ENCODE measurements at regions not wholly inside any gene's neighbourhood (a gene's known extent, or its start where the extent isn't known, plus 50 kb on each side); places are given as distances from the start of the nearest gene placed in this dataset.

DNA sequence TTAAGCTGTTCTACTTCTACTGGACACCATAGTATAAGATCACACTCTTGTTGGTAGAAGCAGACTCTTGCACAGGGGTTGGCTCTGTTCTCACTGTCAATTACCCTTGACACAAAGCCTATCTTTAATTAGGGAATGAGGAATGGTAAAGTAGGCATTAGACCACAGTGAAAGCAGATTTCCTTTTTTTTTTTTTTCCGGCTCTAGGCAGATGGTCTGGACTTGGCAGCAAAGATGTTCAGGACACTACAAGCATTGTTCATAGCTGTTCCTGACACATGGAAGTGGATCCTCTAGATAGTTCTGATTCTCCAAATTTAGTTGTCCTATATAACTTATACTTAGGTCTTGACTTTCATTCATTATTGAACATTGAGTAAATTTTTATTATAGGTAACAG lies 672.2 kb upstream of the CELF4 start:
- TF ChIP-seq, protein P1, sequence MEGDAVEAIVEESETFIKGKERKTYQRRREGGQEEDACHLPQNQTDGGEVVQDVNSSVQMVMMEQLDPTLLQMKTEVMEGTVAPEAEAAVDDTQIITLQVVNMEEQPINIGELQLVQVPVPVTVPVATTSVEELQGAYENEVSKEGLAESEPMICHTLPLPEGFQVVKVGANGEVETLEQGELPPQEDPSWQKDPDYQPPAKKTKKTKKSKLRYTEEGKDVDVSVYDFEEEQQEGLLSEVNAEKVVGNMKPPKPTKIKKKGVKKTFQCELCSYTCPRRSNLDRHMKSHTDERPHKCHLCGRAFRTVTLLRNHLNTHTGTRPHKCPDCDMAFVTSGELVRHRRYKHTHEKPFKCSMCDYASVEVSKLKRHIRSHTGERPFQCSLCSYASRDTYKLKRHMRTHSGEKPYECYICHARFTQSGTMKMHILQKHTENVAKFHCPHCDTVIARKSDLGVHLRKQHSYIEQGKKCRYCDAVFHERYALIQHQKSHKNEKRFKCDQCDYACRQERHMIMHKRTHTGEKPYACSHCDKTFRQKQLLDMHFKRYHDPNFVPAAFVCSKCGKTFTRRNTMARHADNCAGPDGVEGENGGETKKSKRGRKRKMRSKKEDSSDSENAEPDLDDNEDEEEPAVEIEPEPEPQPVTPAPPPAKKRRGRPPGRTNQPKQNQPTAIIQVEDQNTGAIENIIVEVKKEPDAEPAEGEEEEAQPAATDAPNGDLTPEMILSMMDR (IDR thresholded peaks at IDR 0.05; ENCODE audit: insufficient read depth, low read depth, low read length): no peak
- no peak for TF ChIP-seq EZH2 (IDR thresholded peaks at IDR 0.05; ENCODE audit: insufficient read depth, low read length)
